NCI-H1436 (cell line): ENCODE measurements at regions not wholly inside any gene's neighbourhood (a gene's known extent, or its start where the extent isn't known, plus 50 kb on each side); places are given as distances from the start of the nearest gene placed in this dataset.

Experiments
- DNase-seq: peaks from one replicate; lab custom pipeline; 2025; lab: John Stamatoyannopoulos, UW

- DNase-seq = no peak
Observed at GRCh38 chr9:81390792-81391456, 298.4 kb downstream of the TLE1 start.

GRCh38 chr9:81389569-81389993 is 299.8 kb downstream of the TLE1 start:
- no peak for DNase-seq

GRCh38 chr9:81388831-81389230 is 300.5 kb downstream of the TLE1 start:
- DNase-seq = no peak

GRCh38 chr9:81387360-81388106 is 301.8 kb downstream of the TLE1 start:
- DNase-seq = no peak

- DNase-seq = no peak
Observed at GRCh38 chr9:81384911-81385310, 304.4 kb downstream of the TLE1 start.

GRCh38 chr9:81382281-81382680 is 307.1 kb downstream of the TLE1 start:
- no peak for DNase-seq

GRCh38 chr9:81381694-81382093 is 307.7 kb downstream of the TLE1 start:
- no peak for DNase-seq

GRCh38 chr9:81380504-81381359 is 308.6 kb downstream of the TLE1 start:
- DNase-seq = no peak

GRCh38 chr9:81379655-81380054 is 309.7 kb downstream of the TLE1 start:
- no peak for DNase-seq

GRCh38 chr9:81377921-81378320 is 311.4 kb downstream of the TLE1 start:
- no peak for DNase-seq

GRCh38 chr9:81377320-81377719 is 312.0 kb downstream of the TLE1 start:
- no peak for DNase-seq

GRCh38 chr9:81375187-81376100 is 313.9 kb downstream of the TLE1 start:
- DNase-seq = no peak

GRCh38 chr9:81374459-81375186 is 314.7 kb downstream of the TLE1 start:
- DNase-seq = no peak

GRCh38 chr9:81373294-81373693 is 316.1 kb downstream of the TLE1 start:
- DNase-seq = no peak

- no peak for DNase-seq
Observed at GRCh38 chr9:81372628-81373191, 316.6 kb downstream of the TLE1 start.

- DNase-seq = no peak
Observed at GRCh38 chr9:81371824-81372223, 317.5 kb downstream of the TLE1 start.

- no peak for DNase-seq
Observed at GRCh38 chr9:81370650-81371049, 318.7 kb downstream of the TLE1 start.

- no peak for DNase-seq
Observed at GRCh38 chr9:81370096-81370495, 319.3 kb downstream of the TLE1 start.

- no peak for DNase-seq
Observed at GRCh38 chr9:81369121-81369520, 320.2 kb downstream of the TLE1 start.

- no peak for DNase-seq
Observed at GRCh38 chr9:81363916-81364480, 325.3 kb downstream of the TLE1 start.
